ENCODE measurements at regions not wholly inside any gene's neighbourhood (a gene's known extent, or its start where the extent isn't known, plus 50 kb on each side); places are given as distances from the start of the nearest gene placed in this dataset.

DNA sequence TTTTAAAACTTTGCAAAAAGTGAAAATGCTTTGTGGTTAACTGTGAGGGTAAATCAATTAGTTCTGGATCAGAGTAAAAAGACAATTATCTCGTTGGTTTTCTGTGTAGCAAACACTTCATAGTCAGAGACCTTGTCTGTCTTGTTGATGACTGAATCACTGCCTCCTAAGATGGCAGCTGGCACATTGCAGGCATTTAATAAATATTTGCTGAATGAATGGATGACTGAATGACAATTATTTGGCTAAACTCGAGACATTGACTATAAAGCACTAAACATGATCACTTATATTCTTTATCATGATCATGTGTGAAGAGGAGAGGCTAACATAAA, 96.2 kb downstream of the MAIP1 start:
- H3K4me3 ChIP-seq (ENCODE audit: low read depth, low read length), result no peak overlapping the region
- no peak overlapping the region for H3K27ac ChIP-seq (ENCODE audit: low read depth, low read length)
- CTCF ChIA-PET, result no interaction called here
- no peaks in the 10 kb centered on the region; the same call in 1 of the 2 replicates for H3K9me3 ChIP-seq (ENCODE audit: control insufficient read depth, insufficient read depth, low read length)
- POLR2A ChIA-PET, result no interaction called here
- no peak for DNase-seq (ENCODE audit: low read depth, low spot score)
- TF ChIP-seq, protein P1, sequence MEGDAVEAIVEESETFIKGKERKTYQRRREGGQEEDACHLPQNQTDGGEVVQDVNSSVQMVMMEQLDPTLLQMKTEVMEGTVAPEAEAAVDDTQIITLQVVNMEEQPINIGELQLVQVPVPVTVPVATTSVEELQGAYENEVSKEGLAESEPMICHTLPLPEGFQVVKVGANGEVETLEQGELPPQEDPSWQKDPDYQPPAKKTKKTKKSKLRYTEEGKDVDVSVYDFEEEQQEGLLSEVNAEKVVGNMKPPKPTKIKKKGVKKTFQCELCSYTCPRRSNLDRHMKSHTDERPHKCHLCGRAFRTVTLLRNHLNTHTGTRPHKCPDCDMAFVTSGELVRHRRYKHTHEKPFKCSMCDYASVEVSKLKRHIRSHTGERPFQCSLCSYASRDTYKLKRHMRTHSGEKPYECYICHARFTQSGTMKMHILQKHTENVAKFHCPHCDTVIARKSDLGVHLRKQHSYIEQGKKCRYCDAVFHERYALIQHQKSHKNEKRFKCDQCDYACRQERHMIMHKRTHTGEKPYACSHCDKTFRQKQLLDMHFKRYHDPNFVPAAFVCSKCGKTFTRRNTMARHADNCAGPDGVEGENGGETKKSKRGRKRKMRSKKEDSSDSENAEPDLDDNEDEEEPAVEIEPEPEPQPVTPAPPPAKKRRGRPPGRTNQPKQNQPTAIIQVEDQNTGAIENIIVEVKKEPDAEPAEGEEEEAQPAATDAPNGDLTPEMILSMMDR (IDR thresholded peaks at IDR 0.05; ENCODE audit: low read depth, low read length), result no peak
- no peaks in the 10 kb centered on the region for H3K27me3 ChIP-seq (ENCODE audit: control insufficient read depth, insufficient read depth, low read length)

DNA sequence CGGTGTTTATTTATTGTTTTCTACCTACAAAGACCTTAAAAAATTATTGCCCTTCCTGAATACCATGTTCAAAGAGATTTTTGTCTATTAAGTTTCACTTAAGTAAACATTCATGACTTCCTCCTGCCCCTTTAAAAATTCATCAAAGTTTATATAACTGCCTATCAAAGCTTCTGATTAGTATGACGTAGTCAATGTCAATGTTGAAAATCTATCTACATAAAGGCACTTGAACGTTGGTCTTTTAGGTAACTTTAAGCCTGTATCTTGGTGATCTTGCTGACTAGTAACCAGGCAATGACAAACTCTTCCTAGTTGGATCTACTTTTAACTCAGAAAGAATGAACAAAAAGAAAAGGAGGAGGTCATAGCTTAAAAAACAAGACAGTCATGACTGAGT, 97.2 kb downstream of the MAIP1 start:
- POLR2A ChIA-PET, result no interaction called here
- DNase-seq (ENCODE audit: low read depth, low spot score), result no peak
- H3K27me3 ChIP-seq (ENCODE audit: control insufficient read depth, insufficient read depth, low read length), result no peaks in the 10 kb centered on the region
- TF ChIP-seq, protein P1 (IDR thresholded peaks at IDR 0.05; ENCODE audit: low read depth, low read length), result no peak
- no peak overlapping the region for H3K4me3 ChIP-seq (ENCODE audit: low read depth, low read length)
- H3K9me3 ChIP-seq (ENCODE audit: control insufficient read depth, insufficient read depth, low read length), result no peaks in the 10 kb centered on the region; the same call in 1 of the 2 replicates
- H3K27ac ChIP-seq (ENCODE audit: low read depth, low read length), result no peak overlapping the region
- CTCF ChIA-PET, result no interaction called here

DNA sequence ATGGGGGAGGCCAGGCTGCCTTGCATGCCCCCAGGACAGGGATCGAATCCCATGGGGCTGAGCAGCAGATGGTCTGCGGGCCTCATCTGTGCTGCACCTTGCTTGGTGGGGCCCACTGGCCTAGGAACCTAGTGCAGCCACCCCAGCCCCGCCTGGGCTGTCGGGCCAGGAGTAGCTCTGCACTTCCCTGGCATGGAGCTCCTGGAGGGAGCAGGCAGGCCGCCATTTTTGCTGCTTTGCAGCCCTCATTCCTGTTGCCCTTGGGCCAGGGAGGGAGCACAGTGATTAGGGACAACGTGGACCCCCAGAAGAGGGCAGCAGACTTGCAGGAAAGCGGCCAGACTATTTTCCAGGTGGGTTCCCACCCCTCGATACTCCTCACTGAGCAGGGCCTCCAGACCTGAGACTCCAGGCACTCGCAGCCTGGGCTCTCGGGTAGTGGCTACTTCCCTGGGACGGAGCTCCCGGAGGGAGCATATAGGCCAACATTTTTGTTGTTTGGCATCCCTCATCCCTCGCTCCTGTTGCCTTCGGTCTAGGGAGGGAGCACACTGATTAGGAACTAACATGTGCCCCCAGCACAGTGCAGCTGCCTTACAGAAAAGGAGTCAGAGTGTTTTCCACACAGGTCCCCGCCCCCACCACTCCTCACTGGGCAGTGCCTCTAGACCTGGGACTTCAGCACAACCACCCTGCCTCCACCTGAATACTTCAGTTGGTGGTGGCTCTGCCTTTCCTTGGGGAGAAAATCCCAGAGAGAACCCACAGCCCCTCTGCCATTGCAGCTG, 99.5 kb downstream of the MAIP1 start:
- no peaks in the 10 kb centered on the region; the same call in 1 of the 2 replicates for H3K9me3 ChIP-seq (ENCODE audit: control insufficient read depth, insufficient read depth, low read length)
- no peaks in the 10 kb centered on the region for H3K27me3 ChIP-seq (ENCODE audit: control insufficient read depth, insufficient read depth, low read length)
- ChIA-PET POLR2A (no interaction called here), CTCF (no interaction called here)
- TF ChIP-seq, protein P1 (IDR thresholded peaks at IDR 0.05; ENCODE audit: low read depth, low read length), result no peak
- no peak for DNase-seq (ENCODE audit: low read depth, low spot score)
- no peak overlapping the region for H3K4me3 ChIP-seq (ENCODE audit: low read depth, low read length)
- H3K27ac ChIP-seq (ENCODE audit: low read depth, low read length), result no peak overlapping the region

DNA sequence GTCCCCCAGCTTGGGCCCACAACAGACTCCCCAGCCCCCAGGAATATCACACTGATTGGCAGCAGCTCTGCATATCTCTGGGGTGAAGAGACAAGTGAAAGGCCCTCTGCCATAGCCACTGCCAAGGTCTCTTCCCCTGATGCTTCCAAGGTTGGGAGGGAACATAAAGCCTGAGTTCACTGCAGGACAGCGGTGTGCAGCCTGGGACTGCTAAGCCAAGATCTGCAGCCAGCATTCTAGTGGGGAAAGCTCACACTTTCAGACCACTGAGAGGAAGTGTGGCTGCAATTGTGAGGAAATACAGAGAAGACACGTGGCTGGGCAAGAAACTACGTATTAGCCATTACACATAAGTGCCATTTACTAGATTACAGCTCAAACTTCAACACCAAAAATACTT, 100.7 kb downstream of the MAIP1 start:
- Histone ChIP-seq H3K9me3 (ENCODE audit: control insufficient read depth, insufficient read depth, low read length) (no peaks in the 10 kb centered on the region; the same call in 1 of the 2 replicates), H3K27ac (ENCODE audit: low read depth, low read length) (no peak overlapping the region), H3K4me3 (ENCODE audit: low read depth, low read length) (no peak overlapping the region), H3K27me3 (ENCODE audit: control insufficient read depth, insufficient read depth, low read length) (no peaks in the 10 kb centered on the region)
- CTCF ChIA-PET, result interaction anchor here (0.5 kb wide), 1 partner anchor 40 kb away, joined by 3 read pairs; no protein-coding TSS in a partner anchor
- TF ChIP-seq, protein P1 (IDR thresholded peaks at IDR 0.05; ENCODE audit: low read depth, low read length), result no peak
- POLR2A ChIA-PET, result no interaction called here
- no peak for DNase-seq (ENCODE audit: low read depth, low spot score)

DNA sequence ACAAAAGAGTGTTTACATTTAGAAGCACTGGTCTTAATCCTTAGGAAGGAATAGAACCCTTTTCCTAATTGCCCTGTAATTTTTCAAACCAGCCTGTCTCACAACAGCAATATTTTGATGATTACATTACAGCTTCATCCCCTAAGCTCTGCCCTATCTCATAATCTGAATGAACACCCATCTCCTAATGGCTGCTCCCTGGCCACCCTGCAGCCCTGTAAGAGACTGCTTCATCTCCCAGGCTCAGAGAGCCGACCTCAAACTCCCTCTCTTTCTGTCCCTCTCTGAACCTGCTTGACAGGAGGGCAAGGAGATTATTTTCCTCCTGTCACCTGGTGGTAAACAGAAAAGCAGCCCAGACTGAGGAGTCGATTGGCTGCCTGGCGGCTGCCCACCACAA, 107.8 kb downstream of the MAIP1 start:
- CTCF ChIA-PET, result no interaction called here
- Histone ChIP-seq H3K27ac (ENCODE audit: low read depth, low read length) (no peak overlapping the region), H3K9me3 (ENCODE audit: control insufficient read depth, insufficient read depth, low read length) (no peaks in the 10 kb centered on the region), H3K27me3 (ENCODE audit: control insufficient read depth, insufficient read depth, low read length) (no peaks in the 10 kb centered on the region), H3K4me3 (ENCODE audit: low read depth, low read length) (no peak overlapping the region)
- DNase-seq (ENCODE audit: low read depth, low spot score), result no peak
- TF ChIP-seq, protein P1 (IDR thresholded peaks at IDR 0.05; ENCODE audit: low read depth, low read length), result no peak
- POLR2A ChIA-PET, result no interaction called here

All from AG04450 (cell line).